ENCODE measurements at regions not wholly inside any gene's neighbourhood (a gene's known extent, or its start where the extent isn't known, plus 50 kb on each side); places are given as distances from the start of the nearest gene placed in this dataset.

DNA sequence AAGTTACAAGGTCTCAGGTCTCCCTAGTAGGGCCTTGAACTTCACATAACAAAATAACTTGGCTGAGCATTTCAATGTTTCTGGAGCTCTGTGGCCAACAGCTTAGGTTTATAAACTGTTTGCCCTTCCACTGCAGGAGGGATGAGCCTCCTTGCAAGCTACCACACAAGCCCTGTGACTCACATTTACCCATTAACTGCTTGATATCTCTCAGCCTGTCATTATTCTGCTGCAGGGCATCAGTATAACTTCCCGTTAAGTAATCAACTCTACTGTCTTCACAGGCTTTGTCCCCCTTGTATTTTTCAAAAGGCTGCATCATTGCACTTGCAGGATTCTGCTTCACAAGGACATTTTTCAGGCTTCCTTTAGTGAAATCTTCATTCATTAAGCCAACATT, 151.7 kb upstream of the CXCL13 start:
- TF ChIP-seq, protein P1, sequence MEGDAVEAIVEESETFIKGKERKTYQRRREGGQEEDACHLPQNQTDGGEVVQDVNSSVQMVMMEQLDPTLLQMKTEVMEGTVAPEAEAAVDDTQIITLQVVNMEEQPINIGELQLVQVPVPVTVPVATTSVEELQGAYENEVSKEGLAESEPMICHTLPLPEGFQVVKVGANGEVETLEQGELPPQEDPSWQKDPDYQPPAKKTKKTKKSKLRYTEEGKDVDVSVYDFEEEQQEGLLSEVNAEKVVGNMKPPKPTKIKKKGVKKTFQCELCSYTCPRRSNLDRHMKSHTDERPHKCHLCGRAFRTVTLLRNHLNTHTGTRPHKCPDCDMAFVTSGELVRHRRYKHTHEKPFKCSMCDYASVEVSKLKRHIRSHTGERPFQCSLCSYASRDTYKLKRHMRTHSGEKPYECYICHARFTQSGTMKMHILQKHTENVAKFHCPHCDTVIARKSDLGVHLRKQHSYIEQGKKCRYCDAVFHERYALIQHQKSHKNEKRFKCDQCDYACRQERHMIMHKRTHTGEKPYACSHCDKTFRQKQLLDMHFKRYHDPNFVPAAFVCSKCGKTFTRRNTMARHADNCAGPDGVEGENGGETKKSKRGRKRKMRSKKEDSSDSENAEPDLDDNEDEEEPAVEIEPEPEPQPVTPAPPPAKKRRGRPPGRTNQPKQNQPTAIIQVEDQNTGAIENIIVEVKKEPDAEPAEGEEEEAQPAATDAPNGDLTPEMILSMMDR (IDR thresholded peaks at IDR 0.05; ENCODE audit: low read depth, low read length): no peak
- no peak for TF ChIP-seq EZH2phosphoT487 (IDR thresholded peaks at IDR 0.05; ENCODE audit: low read depth)
